ENCODE measurements at regions not wholly inside any gene's neighbourhood (a gene's known extent, or its start where the extent isn't known, plus 50 kb on each side); places are given as distances from the start of the nearest gene placed in this dataset.

- TF ChIP-seq REST (IDR thresholded peaks at IDR 0.05; ENCODE audit: insufficient read depth in 1 of 2, low read depth in 2 of 2, low read length in 1 of 2) (no peak), POLR2AphosphoS5 (IDR thresholded peaks at IDR 0.05; ENCODE audit: low read depth, low read length) (no peak), TCF7L2 (IDR thresholded peaks at IDR 0.05; ENCODE audit: low read depth, low read length) (no peak), SIN3A (IDR thresholded peaks at IDR 0.05; ENCODE audit: borderline replicate concordance, insufficient read depth, low read depth, low read length) (no peak), CTCF (IDR thresholded peaks at IDR 0.05) (no peak)
Observed at GRCh38 chr22:47884775-47885174, 1122.3 kb downstream of the TBC1D22A start.

GRCh38 chr22:47884200-47884599 lies 1121.8 kb downstream of the TBC1D22A start:
- in situ Hi-C loops (cut with HindIII; ENCODE audit: low pct_unique_long_range_greater_than_20kb, low sequenced_read_pairs) = no loop called here
- H3K9me3 ChIP-seq (ENCODE audit: control insufficient read depth, insufficient read depth, low read depth, low read length) = no peaks in the 10 kb centered on the region
- POLR2A ChIA-PET = no interaction called here

More at GRCh38 chr22:47884775-47885174, 1122.3 kb downstream of the TBC1D22A start:
- Histone ChIP-seq H3K27ac (ENCODE audit: low read length) (no peak overlapping the region), H3K27me3 (ENCODE audit: control insufficient read depth, insufficient read depth, low read length) (no peaks in the 10 kb centered on the region), H3K4me3 (ENCODE audit: low read depth in 2 of 2, low read length in 2 of 2) (no peak overlapping the region), H3K4me1 (ENCODE audit: control insufficient read depth, insufficient read depth, low read length) (no peaks in the 10 kb centered on the region), H3K9me3 (ENCODE audit: control insufficient read depth, insufficient read depth, low read depth, low read length) (no peaks in the 10 kb centered on the region), H3K36me3 (ENCODE audit: control insufficient read depth, insufficient read depth, low read length) (no peaks in the 10 kb centered on the region)
- in situ Hi-C loops (cut with HindIII; ENCODE audit: low pct_unique_long_range_greater_than_20kb, low sequenced_read_pairs) = no loop called here
- no TSS peak for BruUV-seq (replicated peaks)
- ChIA-PET POLR2A (no interaction called here), CTCF (no interaction called here)
- DNase-seq (ENCODE audit: low read depth, low spot score) (no peak), ATAC-seq (no peak)
- intact Hi-C loops (cut with micrococcal nuclease; ENCODE audit: unreplicated experiment) = no loop called here

More at GRCh38 chr22:47884200-47884599, 1121.8 kb downstream of the TBC1D22A start:
- CTCF ChIA-PET = no interaction called here
- intact Hi-C loops (cut with micrococcal nuclease; ENCODE audit: unreplicated experiment) = no loop called here
- no peak for TF ChIP-seq REST (IDR thresholded peaks at IDR 0.05; ENCODE audit: insufficient read depth in 1 of 2, low read depth in 2 of 2, low read length in 1 of 2)
- TF ChIP-seq TCF7L2 (IDR thresholded peaks at IDR 0.05; ENCODE audit: low read depth, low read length) = no peak
- no peak for TF ChIP-seq CTCF (IDR thresholded peaks at IDR 0.05)
- no peak for TF ChIP-seq SIN3A (IDR thresholded peaks at IDR 0.05; ENCODE audit: borderline replicate concordance, insufficient read depth, low read depth, low read length)
- no peak for TF ChIP-seq POLR2AphosphoS5 (IDR thresholded peaks at IDR 0.05; ENCODE audit: low read depth, low read length)
- H3K27ac ChIP-seq (ENCODE audit: low read length) = no peak overlapping the region
- H3K4me1 ChIP-seq (ENCODE audit: control insufficient read depth, insufficient read depth, low read length) = no peaks in the 10 kb centered on the region
- no peak for DNase-seq (ENCODE audit: low read depth, low spot score)
- no peak for ATAC-seq
- no peaks in the 10 kb centered on the region for H3K27me3 ChIP-seq (ENCODE audit: control insufficient read depth, insufficient read depth, low read length)
- no TSS peak for BruUV-seq (replicated peaks)
- H3K36me3 ChIP-seq (ENCODE audit: control insufficient read depth, insufficient read depth, low read length) = no peaks in the 10 kb centered on the region
- H3K4me3 ChIP-seq (ENCODE audit: low read depth in 2 of 2, low read length in 2 of 2) = no peak overlapping the region

All from Panc1 (cell line).